ENCODE measurements at regions not wholly inside any gene's neighbourhood (a gene's known extent, or its start where the extent isn't known, plus 50 kb on each side); places are given as distances from the start of the nearest gene placed in this dataset.

- TF ChIP-seq, protein P1, sequence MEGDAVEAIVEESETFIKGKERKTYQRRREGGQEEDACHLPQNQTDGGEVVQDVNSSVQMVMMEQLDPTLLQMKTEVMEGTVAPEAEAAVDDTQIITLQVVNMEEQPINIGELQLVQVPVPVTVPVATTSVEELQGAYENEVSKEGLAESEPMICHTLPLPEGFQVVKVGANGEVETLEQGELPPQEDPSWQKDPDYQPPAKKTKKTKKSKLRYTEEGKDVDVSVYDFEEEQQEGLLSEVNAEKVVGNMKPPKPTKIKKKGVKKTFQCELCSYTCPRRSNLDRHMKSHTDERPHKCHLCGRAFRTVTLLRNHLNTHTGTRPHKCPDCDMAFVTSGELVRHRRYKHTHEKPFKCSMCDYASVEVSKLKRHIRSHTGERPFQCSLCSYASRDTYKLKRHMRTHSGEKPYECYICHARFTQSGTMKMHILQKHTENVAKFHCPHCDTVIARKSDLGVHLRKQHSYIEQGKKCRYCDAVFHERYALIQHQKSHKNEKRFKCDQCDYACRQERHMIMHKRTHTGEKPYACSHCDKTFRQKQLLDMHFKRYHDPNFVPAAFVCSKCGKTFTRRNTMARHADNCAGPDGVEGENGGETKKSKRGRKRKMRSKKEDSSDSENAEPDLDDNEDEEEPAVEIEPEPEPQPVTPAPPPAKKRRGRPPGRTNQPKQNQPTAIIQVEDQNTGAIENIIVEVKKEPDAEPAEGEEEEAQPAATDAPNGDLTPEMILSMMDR (IDR thresholded peaks at IDR 0.05): no peak
- TF ChIP-seq POLR2A (IDR thresholded peaks at IDR 0.05): no peak
Observed at GRCh38 chr11:32005786-32006416, 85.0 kb upstream of the RCN1 start.
